ENCODE measurements at regions not wholly inside any gene's neighbourhood (a gene's known extent, or its start where the extent isn't known, plus 50 kb on each side); places are given as distances from the start of the nearest gene placed in this dataset.

GRCh38 chr6:22150368-22151035 is 146.3 kb downstream of the PRL start:
- no peak for TF ChIP-seq POLR2AphosphoS5 (IDR thresholded peaks at IDR 0.05; ENCODE audit: low read depth)
- no peak for TF ChIP-seq CTCF (IDR thresholded peaks at IDR 0.05; ENCODE audit: insufficient read depth, low read length)
- no peak for TF ChIP-seq SPI1 (IDR thresholded peaks at IDR 0.05; ENCODE audit: borderline replicate concordance, low read depth)
- no peak for TF ChIP-seq GABPA (IDR thresholded peaks at IDR 0.05; ENCODE audit: low read depth)
